HCT116 (cell line): ENCODE measurements at regions not wholly inside any gene's neighbourhood (a gene's known extent, or its start where the extent isn't known, plus 50 kb on each side); places are given as distances from the start of the nearest gene placed in this dataset.

Experiments
- CEBPB ChIP-seq: IDR thresholded peaks from 2 replicates; pipeline ENCODE4 v1.6.1; 2012; ENCODE audit warnings: low read depth
- EZH2phosphoT487 ChIP-seq: fragments of 200-600 bp; IDR thresholded peaks from 2 replicates; pipeline ENCODE4 v1.6.1; 2018; ENCODE audit warnings: antibody characterized with exemption, borderline replicate concordance
- POLR2A ChIP-seq: IDR thresholded peaks from 2 replicates; pipeline ENCODE4 v1.7.0; 2011; ENCODE audit warnings: borderline replicate concordance; ENCODE audit not compliant: insufficient read depth, insufficient read length; ENCODE audit errors: extremely low read depth
- POLR2AphosphoS5 ChIP-seq: IDR thresholded peaks from 2 replicates; pipeline ENCODE4 v1.6.1; 2011; ENCODE audit warnings: mild to moderate bottlenecking, low read depth, low read length, moderate library complexity
- YY1 ChIP-seq: IDR thresholded peaks from 2 replicates; pipeline ENCODE4 v1.6.1; 2011; ENCODE audit warnings: low read length, low read depth, moderate library complexity, mild to moderate bottlenecking; ENCODE audit not compliant: insufficient replicate concordance; ENCODE audit errors: extremely low read depth
- TF ChIP-seq, protein P1 (sequence below), 3 experiments: fragments of 200-600 bp in 1 of 3; sonication (generic) in 1 of 3; IDR thresholded peaks in 2 of 3; conservative IDR thresholded peaks in 1 of 3; 2 replicates each; pipeline ENCODE4 v1.5.1; 2012 to 2017; ENCODE audit warnings: low read depth in 2 of 3, low read length in 2 of 3, antibody characterized with exemption in 1 of 3, borderline replicate concordance in 1 of 3, control low read depth in 1 of 3, mild to moderate bottlenecking in 1 of 3, mixed read lengths in 1 of 3, mixed run types in 1 of 3, moderate library complexity in 1 of 3; ENCODE audit not compliant: insufficient read depth in 1 of 3
- TF ChIP-seq, protein P2 (sequence below): IDR thresholded peaks from 2 replicates; pipeline ENCODE4 v1.6.1; 2012
- TF ChIP-seq, protein P3 (sequence below): IDR thresholded peaks from 2 replicates; pipeline ENCODE4 v1.6.1; 2011; ENCODE audit warnings: mild to moderate bottlenecking, low read length, moderate library complexity; ENCODE audit not compliant: insufficient replicate concordance; ENCODE audit errors: extremely low read depth

DNA sequence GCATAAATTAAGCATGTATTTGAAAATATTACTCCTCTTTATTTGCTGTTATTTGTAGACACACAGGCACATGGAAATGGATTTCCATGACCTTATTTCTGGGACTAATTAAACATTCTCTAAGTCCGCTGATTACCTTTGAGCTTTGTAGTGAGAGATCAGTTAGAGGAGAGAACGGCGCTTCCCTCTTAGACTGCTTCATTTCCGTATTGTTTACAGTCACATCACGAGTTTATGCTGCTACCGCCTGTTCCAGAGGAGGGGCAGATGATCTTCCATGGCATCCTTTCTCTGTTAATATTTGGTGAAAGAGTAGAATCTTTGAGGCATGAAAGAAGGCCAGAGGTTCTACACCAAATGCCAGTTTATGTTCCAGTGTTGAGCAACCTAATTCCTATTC, 404.4 kb downstream of the TRIB2 start:
- TF ChIP-seq, protein P1, sequence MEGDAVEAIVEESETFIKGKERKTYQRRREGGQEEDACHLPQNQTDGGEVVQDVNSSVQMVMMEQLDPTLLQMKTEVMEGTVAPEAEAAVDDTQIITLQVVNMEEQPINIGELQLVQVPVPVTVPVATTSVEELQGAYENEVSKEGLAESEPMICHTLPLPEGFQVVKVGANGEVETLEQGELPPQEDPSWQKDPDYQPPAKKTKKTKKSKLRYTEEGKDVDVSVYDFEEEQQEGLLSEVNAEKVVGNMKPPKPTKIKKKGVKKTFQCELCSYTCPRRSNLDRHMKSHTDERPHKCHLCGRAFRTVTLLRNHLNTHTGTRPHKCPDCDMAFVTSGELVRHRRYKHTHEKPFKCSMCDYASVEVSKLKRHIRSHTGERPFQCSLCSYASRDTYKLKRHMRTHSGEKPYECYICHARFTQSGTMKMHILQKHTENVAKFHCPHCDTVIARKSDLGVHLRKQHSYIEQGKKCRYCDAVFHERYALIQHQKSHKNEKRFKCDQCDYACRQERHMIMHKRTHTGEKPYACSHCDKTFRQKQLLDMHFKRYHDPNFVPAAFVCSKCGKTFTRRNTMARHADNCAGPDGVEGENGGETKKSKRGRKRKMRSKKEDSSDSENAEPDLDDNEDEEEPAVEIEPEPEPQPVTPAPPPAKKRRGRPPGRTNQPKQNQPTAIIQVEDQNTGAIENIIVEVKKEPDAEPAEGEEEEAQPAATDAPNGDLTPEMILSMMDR (IDR thresholded peaks at IDR 0.05 in 2 of 3, conservative IDR thresholded peaks at IDR 0.05 in 1 of 3; ENCODE audit: borderline replicate concordance in 1 of 3, insufficient read depth in 1 of 3, low read depth in 2 of 3, low read length in 2 of 3), result no peak
- TF ChIP-seq YY1 (no peak), EZH2phosphoT487 (no peak), POLR2A (no peak), POLR2AphosphoS5 (no peak), CEBPB (no peak)
- TF ChIP-seq, protein P2, sequence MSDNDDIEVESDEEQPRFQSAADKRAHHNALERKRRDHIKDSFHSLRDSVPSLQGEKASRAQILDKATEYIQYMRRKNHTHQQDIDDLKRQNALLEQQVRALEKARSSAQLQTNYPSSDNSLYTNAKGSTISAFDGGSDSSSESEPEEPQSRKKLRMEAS, result no peak
- TF ChIP-seq, protein P3, sequence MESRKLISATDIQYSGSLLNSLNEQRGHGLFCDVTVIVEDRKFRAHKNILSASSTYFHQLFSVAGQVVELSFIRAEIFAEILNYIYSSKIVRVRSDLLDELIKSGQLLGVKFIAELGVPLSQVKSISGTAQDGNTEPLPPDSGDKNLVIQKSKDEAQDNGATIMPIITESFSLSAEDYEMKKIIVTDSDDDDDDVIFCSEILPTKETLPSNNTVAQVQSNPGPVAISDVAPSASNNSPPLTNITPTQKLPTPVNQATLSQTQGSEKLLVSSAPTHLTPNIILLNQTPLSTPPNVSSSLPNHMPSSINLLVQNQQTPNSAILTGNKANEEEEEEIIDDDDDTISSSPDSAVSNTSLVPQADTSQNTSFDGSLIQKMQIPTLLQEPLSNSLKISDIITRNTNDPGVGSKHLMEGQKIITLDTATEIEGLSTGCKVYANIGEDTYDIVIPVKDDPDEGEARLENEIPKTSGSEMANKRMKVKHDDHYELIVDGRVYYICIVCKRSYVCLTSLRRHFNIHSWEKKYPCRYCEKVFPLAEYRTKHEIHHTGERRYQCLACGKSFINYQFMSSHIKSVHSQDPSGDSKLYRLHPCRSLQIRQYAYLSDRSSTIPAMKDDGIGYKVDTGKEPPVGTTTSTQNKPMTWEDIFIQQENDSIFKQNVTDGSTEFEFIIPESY, result no peak
